Keratinocyte (primary cell): ENCODE measurements at regions not wholly inside any gene's neighbourhood (a gene's known extent, or its start where the extent isn't known, plus 50 kb on each side); places are given as distances from the start of the nearest gene placed in this dataset.

ENCODE experiments used
- DNase-seq: peaks from one replicate; pipeline ENCODE4 v3.0.0-alpha.2; 2011; ENCODE audit warnings: low read depth, missing footprints, low spot score
- FAIRE-seq: peaks from 2 replicates; lab custom pipeline; 2011; peaks lifted over from hg19 to GRCh38; lab: Jason Lieb, UNC
- H2AFZ ChIP-seq: 2 replicates; pipeline ENCODE4 v1.6.0; 2012; ENCODE audit warnings: low read length, control low read depth, inconsistent platforms; ENCODE audit not compliant: control insufficient read depth
- H3K27ac ChIP-seq: 2 replicates; pipeline ENCODE4 v1.5.1; 2011; ENCODE audit warnings: low read length; ENCODE audit not compliant: control insufficient read depth, insufficient read depth
- H3K27me3 ChIP-seq: 3 replicates; pipeline ENCODE4 v1.6.0; 2011; ENCODE audit warnings: low read length; ENCODE audit not compliant: control insufficient read depth, insufficient read depth; ENCODE audit errors: extremely low read depth
- H3K36me3 ChIP-seq, 2 experiments: 2 replicates in 1 of 2; 3 replicates in 1 of 2; pipeline ENCODE4 v1.5.1; 2011; ENCODE audit warnings: low read length in 2 of 2, mild to moderate bottlenecking in 1 of 2; ENCODE audit not compliant: control insufficient read depth in 2 of 2, insufficient read depth in 2 of 2; ENCODE audit errors: extremely low read depth in 1 of 2
- H3K4me1 ChIP-seq: 3 replicates; pipeline ENCODE4 v1.5.1; 2011; ENCODE audit warnings: low read length; ENCODE audit not compliant: control insufficient read depth, insufficient read depth; ENCODE audit errors: extremely low read depth
- H3K4me2 ChIP-seq: 3 replicates; pipeline ENCODE4 v1.6.0; 2011; ENCODE audit warnings: low read depth, low read length; ENCODE audit not compliant: control insufficient read depth, insufficient read depth; ENCODE audit errors: extremely low read depth
- H3K4me3 ChIP-seq, 3 experiments: fragments of 200-600 bp in 1 of 3; sonication (generic) in 1 of 3; 2 replicates in 2 of 3; 3 replicates in 1 of 3; pipeline ENCODE4 v1.5.1; 2011 to 2016; ENCODE audit warnings: low read length in 3 of 3, mild to moderate bottlenecking in 3 of 3, control low read depth in 2 of 3, inconsistent platforms in 1 of 3, low read depth in 1 of 3, mixed read lengths in 1 of 3, mixed run types in 1 of 3, moderate library complexity in 1 of 3; ENCODE audit not compliant: control insufficient read depth in 2 of 3, insufficient read depth in 2 of 3; ENCODE audit errors: extremely low read depth in 1 of 3
- H3K79me2 ChIP-seq: 2 replicates; pipeline ENCODE4 v1.6.0; 2012; ENCODE audit warnings: low read length; ENCODE audit not compliant: control insufficient read depth, insufficient read depth
- H3K9ac ChIP-seq: 3 replicates; pipeline ENCODE4 v1.6.0; 2011; ENCODE audit warnings: low read length; ENCODE audit not compliant: control insufficient read depth, insufficient read depth; ENCODE audit errors: extremely low read depth
- H3K9me1 ChIP-seq: 3 replicates; pipeline ENCODE4 v1.6.0; 2011; ENCODE audit warnings: low read length; ENCODE audit not compliant: control insufficient read depth, insufficient read depth; ENCODE audit errors: extremely low read depth
- H3K9me3 ChIP-seq: 2 replicates; pipeline ENCODE4 v1.5.1; 2012; ENCODE audit warnings: low read depth, low read length; ENCODE audit not compliant: control insufficient read depth
- H4K20me1 ChIP-seq: 3 replicates; pipeline ENCODE4 v1.6.0; 2011; ENCODE audit warnings: low read length; ENCODE audit not compliant: control insufficient read depth, insufficient read depth; ENCODE audit errors: extremely low read depth
- CTCF ChIP-seq, 3 experiments: IDR thresholded peaks in 1 of 3; conservative IDR thresholded peaks in 1 of 3; optimal IDR thresholded peaks in 1 of 3; 2 replicates in 2 of 3; 3 replicates in 1 of 3; pipeline versions ENCODE3 to v1.5.1; 2011; ENCODE audit warnings: low read length in 3 of 3, mild to moderate bottlenecking in 3 of 3, moderate library complexity in 2 of 3, control low read depth in 1 of 3, inconsistent platforms in 1 of 3; ENCODE audit not compliant: insufficient read depth in 2 of 3; ENCODE audit errors: extremely low read depth in 1 of 3
- EZH2 ChIP-seq: IDR thresholded peaks from one replicate; pipeline ENCODE4 v1.6.1; 2012; ENCODE audit warnings: inconsistent platforms, mild to moderate bottlenecking, low read length, moderate library complexity
- dilution Hi-C: fragments of 300-500 bp; cut with MboI; formaldehyde crosslinking; loops from one replicate; pipeline ENCODE4 v1.7.0; 2020; ENCODE audit warnings: low sequenced_read_pairs; ENCODE audit not compliant: extremely low pct_ligation_motif_present

GRCh38 chr15:31157644-31158069, 56.1 kb upstream of the TRPM1 start:
- Histone ChIP-seq H3K79me2 (no peaks in the 10 kb centered on the region), H2AFZ (no peak overlapping the region), H3K36me3 (no peaks in the 10 kb centered on the region), H3K4me3 (no peak overlapping the region), H4K20me1 (no peaks in the 10 kb centered on the region), H3K9ac (no peak overlapping the region), H3K9me3 (no peaks in the 10 kb centered on the region), H3K9me1 (no peaks in the 10 kb centered on the region), H3K27me3 (no peaks in the 10 kb centered on the region), H3K27ac (no peak overlapping the region), H3K4me2 (no peak overlapping the region), H3K4me1 (peaks cover 6% of the 10 kb centered on the region)
- TF ChIP-seq CTCF (optimal IDR thresholded peaks at IDR 0.05 in 1 of 3, IDR thresholded peaks at IDR 0.05 in 1 of 3, conservative IDR thresholded peaks at IDR 0.05 in 1 of 3; ENCODE audit: extremely low read depth in 1 of 3, insufficient read depth in 2 of 3, low read length in 3 of 3) (no peak), EZH2 (no peak)
- dilution Hi-C loops, result no loop called here
- DNase-seq (no peak), FAIRE-seq (no peak)

- no peaks in the 10 kb centered on the region for H3K9me3 ChIP-seq
- no peak overlapping the region for H3K9ac ChIP-seq
- no peak overlapping the region for H2AFZ ChIP-seq
- no peaks in the 10 kb centered on the region for H3K79me2 ChIP-seq
- peaks cover 10% of the 10 kb centered on the region for H3K4me1 ChIP-seq
- H3K4me3 ChIP-seq, result no peak overlapping the region
- no peaks in the 10 kb centered on the region for H3K36me3 ChIP-seq
- H4K20me1 ChIP-seq, result no peaks in the 10 kb centered on the region
- H3K27me3 ChIP-seq, result no peaks in the 10 kb centered on the region
- TF ChIP-seq EZH2, result no peak
- TF ChIP-seq CTCF (optimal IDR thresholded peaks at IDR 0.05 in 1 of 3, IDR thresholded peaks at IDR 0.05 in 1 of 3, conservative IDR thresholded peaks at IDR 0.05 in 1 of 3; ENCODE audit: extremely low read depth in 1 of 3, insufficient read depth in 2 of 3, low read length in 3 of 3), result no peak
- DNase-seq (no peak), FAIRE-seq (no peak)
- H3K4me2 ChIP-seq, result no peak overlapping the region
- H3K9me1 ChIP-seq, result no peaks in the 10 kb centered on the region
- H3K27ac ChIP-seq, result no peak overlapping the region
- dilution Hi-C loops, result no loop called here
Measured at GRCh38 chr15:31158858-31159569, 57.5 kb upstream of the TRPM1 start.
